HG03469 (cell line): ENCODE measurements at regions not wholly inside any gene's neighbourhood (a gene's known extent, or its start where the extent isn't known, plus 50 kb on each side); places are given as distances from the start of the nearest gene placed in this dataset.

Experiments used
- ATAC-seq: cut with Tn5 transposase; IDR thresholded peaks from one replicate; pipeline ENCODE4 v1.9.1; 2021; ENCODE audit warnings: mild to moderate bottlenecking, moderate library complexity, moderate number of reproducible peaks; ENCODE audit not compliant: unreplicated experiment

- no peak for ATAC-seq
Observed at GRCh38 chr5:96247097-96247701, 185.8 kb downstream of the PCSK1 start.

- ATAC-seq: no peak
Observed at GRCh38 chr5:96245140-96246091, 187.6 kb downstream of the PCSK1 start.

GRCh38 chr5:96244696-96245095 lies 188.4 kb downstream of the PCSK1 start:
- ATAC-seq: no peak

- no peak for ATAC-seq
Observed at GRCh38 chr5:96243862-96244261, 189.2 kb downstream of the PCSK1 start.

GRCh38 chr5:96243203-96243602 lies 189.8 kb downstream of the PCSK1 start:
- ATAC-seq: no peak

- ATAC-seq: no peak
Observed at GRCh38 chr5:96242571-96242970, 190.5 kb downstream of the PCSK1 start.

- ATAC-seq: no peak
Observed at GRCh38 chr5:96236831-96237230, 196.2 kb downstream of the PCSK1 start.

- no peak for ATAC-seq
Observed at GRCh38 chr5:96236051-96236450, 197.0 kb downstream of the PCSK1 start.

- ATAC-seq: no peak
Observed at GRCh38 chr5:96235008-96235910, 197.8 kb downstream of the PCSK1 start.

GRCh38 chr5:96232602-96233001 lies 200.4 kb downstream of the PCSK1 start:
- ATAC-seq: no peak

- ATAC-seq: no peak
Observed at GRCh38 chr5:96229188-96229587, 203.9 kb downstream of the PCSK1 start.

GRCh38 chr5:96228408-96228807 lies 204.6 kb downstream of the PCSK1 start:
- ATAC-seq: no peak

- no peak for ATAC-seq
Observed at GRCh38 chr5:96227957-96228356, 205.1 kb downstream of the PCSK1 start.

GRCh38 chr5:96226941-96227552 lies 206.0 kb downstream of the PCSK1 start:
- no peak for ATAC-seq

GRCh38 chr5:96222129-96222528 lies 210.9 kb downstream of the PCSK1 start:
- no peak for ATAC-seq

- ATAC-seq: no peak
Observed at GRCh38 chr5:96220610-96221390, 212.2 kb downstream of the PCSK1 start.

- no peak for ATAC-seq
Observed at GRCh38 chr5:96219580-96220281, 213.3 kb downstream of the PCSK1 start.

GRCh38 chr5:96218653-96219052 lies 214.4 kb downstream of the PCSK1 start:
- no peak for ATAC-seq

GRCh38 chr5:96214442-96215197 lies 218.4 kb downstream of the PCSK1 start:
- ATAC-seq: no peak
